ENCODE measurements at regions not wholly inside any gene's neighbourhood (a gene's known extent, or its start where the extent isn't known, plus 50 kb on each side); places are given as distances from the start of the nearest gene placed in this dataset.

- CTCF ChIA-PET = no interaction called here
- TF ChIP-seq CTCF (IDR thresholded peaks at IDR 0.05; ENCODE audit: control extremely low read depth, extremely low read depth, low read depth, missing control alignments) = no peak
These were observed 152.0 kb upstream of the EPHA7 start for GRCh38 chr6:93571346-93571745.

GRCh38 chr6:93568169-93568568 lies 148.8 kb upstream of the EPHA7 start:
- CTCF ChIA-PET = interaction anchor here (1.2 kb wide), 1 partner anchor 19 kb away, joined by 3 read pairs; no protein-coding TSS in a partner anchor
- TF ChIP-seq CTCF (IDR thresholded peaks at IDR 0.05; ENCODE audit: control extremely low read depth, extremely low read depth, low read depth, missing control alignments) = no peak
- DNase-seq (ENCODE audit: extremely low spot score) = no peak
- POLR2A ChIA-PET = no interaction called here

More at GRCh38 chr6:93571346-93571745, 152.0 kb upstream of the EPHA7 start:
- no peak for DNase-seq (ENCODE audit: extremely low spot score)
- POLR2A ChIA-PET = no interaction called here

- ChIA-PET CTCF (interaction anchor here (1.2 kb wide), 1 partner anchor 18 kb away, joined by 3 read pairs; no protein-coding TSS in a partner anchor), POLR2A (no interaction called here)
- no peak for DNase-seq (ENCODE audit: extremely low spot score)
- no peak for TF ChIP-seq CTCF (IDR thresholded peaks at IDR 0.05; ENCODE audit: control extremely low read depth, extremely low read depth, low read depth, missing control alignments)
These were observed 147.8 kb upstream of the EPHA7 start for GRCh38 chr6:93567164-93567563.

DNA sequence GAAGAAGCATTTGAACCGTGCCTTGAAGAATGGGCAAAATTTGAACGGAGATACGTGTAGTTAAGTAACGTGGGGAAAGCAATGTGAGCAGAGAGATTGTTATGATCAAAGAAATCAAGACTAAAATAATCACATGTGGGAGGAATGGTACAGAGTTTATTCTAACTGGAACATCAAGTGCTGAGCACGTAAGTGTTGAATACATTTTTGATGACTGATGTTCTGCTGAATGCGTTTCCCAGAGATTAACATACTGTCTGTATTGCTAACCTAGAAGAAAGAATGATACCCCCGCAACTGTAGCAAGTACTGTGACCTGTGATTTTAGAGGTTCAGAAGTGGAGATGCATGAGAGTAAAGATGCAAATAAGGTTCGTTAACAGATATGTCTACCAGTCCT lies 146.9 kb upstream of the EPHA7 start:
- ChIA-PET POLR2A (no interaction called here), CTCF (no interaction called here)
- TF ChIP-seq CTCF (IDR thresholded peaks at IDR 0.05; ENCODE audit: control extremely low read depth, extremely low read depth, low read depth, missing control alignments) = no peak
- no peak for DNase-seq (ENCODE audit: extremely low spot score)

DNA sequence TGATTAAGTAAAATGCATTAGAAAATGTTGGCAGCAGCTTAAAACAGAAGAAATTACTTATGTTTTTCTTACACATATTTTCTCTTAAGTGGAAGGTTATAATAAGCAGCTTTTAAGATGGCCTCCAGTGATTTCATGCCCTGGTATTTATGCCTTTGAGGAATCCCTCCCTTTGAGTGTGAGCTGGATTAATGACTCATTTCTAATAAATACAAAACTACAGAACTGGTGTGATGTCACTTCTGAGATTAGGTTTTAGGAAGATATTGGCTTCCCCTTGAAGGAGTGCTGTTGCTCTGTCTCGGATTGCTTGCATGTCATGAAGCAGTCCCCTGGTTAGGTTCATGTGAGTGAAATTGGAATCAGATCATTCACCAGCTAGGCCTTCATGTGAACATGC lies 143.2 kb upstream of the EPHA7 start:
- no peak for TF ChIP-seq CTCF (IDR thresholded peaks at IDR 0.05; ENCODE audit: control extremely low read depth, extremely low read depth, low read depth, missing control alignments)
- CTCF ChIA-PET = no interaction called here
- no peak for DNase-seq (ENCODE audit: extremely low spot score)
- POLR2A ChIA-PET = no interaction called here

DNA sequence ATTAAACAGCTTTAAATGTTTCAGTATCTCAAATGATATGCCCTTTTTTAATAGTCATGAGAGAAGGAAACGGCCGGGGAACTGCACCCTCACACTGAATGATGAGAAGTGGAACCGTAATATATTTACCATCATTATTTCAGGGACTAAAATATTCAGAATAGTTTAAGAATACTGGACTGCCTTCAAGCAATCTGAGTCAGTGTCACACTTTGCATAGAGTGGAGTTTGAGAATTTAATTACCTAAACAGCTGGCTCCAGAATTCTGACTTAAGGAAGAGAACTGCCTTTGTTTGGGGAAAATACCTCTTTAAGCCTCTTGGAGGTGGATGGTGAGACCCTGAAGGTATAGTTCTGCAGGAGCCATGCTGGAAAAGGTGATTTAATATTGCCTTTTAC lies 135.9 kb upstream of the EPHA7 start:
- no peak for TF ChIP-seq CTCF (IDR thresholded peaks at IDR 0.05; ENCODE audit: control extremely low read depth, extremely low read depth, low read depth, missing control alignments)
- no peak for DNase-seq (ENCODE audit: extremely low spot score)
- ChIA-PET CTCF (no interaction called here), POLR2A (no interaction called here)

- TF ChIP-seq CTCF (IDR thresholded peaks at IDR 0.05; ENCODE audit: control extremely low read depth, extremely low read depth, low read depth, missing control alignments) = no peak
- POLR2A ChIA-PET = no interaction called here
- no peak for DNase-seq (ENCODE audit: extremely low spot score)
- CTCF ChIA-PET = no interaction called here
These were observed 134.7 kb upstream of the EPHA7 start for GRCh38 chr6:93554018-93554417.

All from GM10248 (cell line).